ENCODE measurements at regions not wholly inside any gene's neighbourhood (a gene's known extent, or its start where the extent isn't known, plus 50 kb on each side); places are given as distances from the start of the nearest gene placed in this dataset.

- TF ChIP-seq CBX8 (IDR thresholded peaks at IDR 0.05; ENCODE audit: borderline replicate concordance, low read depth, low read length): no peak
- no peak for TF ChIP-seq MAX (IDR thresholded peaks at IDR 0.05)
- no peak for TF ChIP-seq RBBP5 (IDR thresholded peaks at IDR 0.05; ENCODE audit: borderline replicate concordance, low read depth, low read length)
- TF ChIP-seq POLR2A (IDR thresholded peaks at IDR 0.05; ENCODE audit: control extremely low read depth in 1 of 2, low read depth in 2 of 2, low read length in 2 of 2): no peak
- TF ChIP-seq EZH2 (IDR thresholded peaks at IDR 0.05; ENCODE audit: low read depth, low read length, severe bottlenecking): no peak
These were observed 62.6 kb upstream of the SFMBT2 start for GRCh38 chr10:7473474-7473873.

All from H1 (cell line).